Mesenchymal stem cell (in vitro differentiated cells and primary cell): ENCODE measurements at regions not wholly inside any gene's neighbourhood (a gene's known extent, or its start where the extent isn't known, plus 50 kb on each side); places are given as distances from the start of the nearest gene placed in this dataset.
"Not testable (repeated sequence)": the region's sequence is repeated elsewhere in the genome, so short reads cannot be mapped to it uniquely, and the experiment has no call there.

Experiments
- DNase-seq: peaks from one replicate; pipeline ENCODE4 v3.0.0-alpha.2; 2013
- H2AFZ ChIP-seq: one replicate; pipeline ENCODE4 v1.6.1; 2013; ENCODE audit warnings: low read depth, mild to moderate bottlenecking, control low read depth, inconsistent platforms, low read length, moderate library complexity
- H2AK5ac ChIP-seq: 2 replicates; pipeline ENCODE4 v1.6.1; 2013; ENCODE audit warnings: low read length, moderate library complexity, mild to moderate bottlenecking, inconsistent platforms; ENCODE audit not compliant: severe bottlenecking
- H2BK120ac ChIP-seq: one replicate; pipeline ENCODE4 v1.6.1; 2013; ENCODE audit warnings: low read depth, mild to moderate bottlenecking, inconsistent platforms, low read length, moderate library complexity
- H2BK12ac ChIP-seq, 2 experiments: one replicate each; pipeline ENCODE4 v1.6.1; 2013; ENCODE audit warnings: inconsistent platforms in 2 of 2, low read length in 2 of 2, mild to moderate bottlenecking in 2 of 2, moderate library complexity in 2 of 2, control low read depth in 1 of 2
- H2BK15ac ChIP-seq: one replicate; pipeline ENCODE4 v1.6.1; 2013; ENCODE audit warnings: mild to moderate bottlenecking, low read depth, inconsistent platforms; ENCODE audit not compliant: poor library complexity, severe bottlenecking
- H2BK5ac ChIP-seq: 2 replicates; pipeline ENCODE4 v1.6.1; 2013; ENCODE audit warnings: low read depth, mild to moderate bottlenecking, low read length, control low read depth, inconsistent platforms; ENCODE audit not compliant: poor library complexity, severe bottlenecking
- H3K14ac ChIP-seq, 2 experiments: one replicate each; pipeline ENCODE4 v1.6.1; 2013; ENCODE audit warnings: inconsistent platforms in 2 of 2, low read length in 2 of 2, control low read depth in 1 of 2, mild to moderate bottlenecking in 1 of 2, moderate library complexity in 1 of 2
- H3K18ac ChIP-seq, 2 experiments: one replicate each; pipeline ENCODE4 v1.6.1; 2013; ENCODE audit warnings: inconsistent platforms in 2 of 2, low read length in 2 of 2, control low read depth in 1 of 2, low read depth in 1 of 2, mild to moderate bottlenecking in 1 of 2
- H3K23ac ChIP-seq, 2 experiments: one replicate each; pipeline ENCODE4 v1.6.1; 2013; ENCODE audit warnings: inconsistent platforms in 2 of 2, low read length in 2 of 2, mild to moderate bottlenecking in 2 of 2, moderate library complexity in 2 of 2, control low read depth in 1 of 2
- H3K27ac ChIP-seq: 2 replicates; pipeline ENCODE4 v1.5.1; 2013; ENCODE audit warnings: mild to moderate bottlenecking, moderate library complexity, low read length, control low read depth, inconsistent platforms; ENCODE audit not compliant: poor library complexity, severe bottlenecking
- H3K27me3 ChIP-seq, 2 experiments: 2 replicates each; pipeline versions ENCODE4 v1.6.1 to v1.7.0; 2013; ENCODE audit warnings: low read length in 2 of 2, mild to moderate bottlenecking in 2 of 2, moderate library complexity in 2 of 2, control low read depth in 1 of 2, inconsistent platforms in 1 of 2; ENCODE audit not compliant: control insufficient read depth in 1 of 2, insufficient read depth in 1 of 2
- H3K36me3 ChIP-seq, 2 experiments: 2 replicates each; pipeline versions ENCODE4 v1.6.1 to v1.7.0; 2013; ENCODE audit warnings: low read length in 2 of 2, control low read depth in 1 of 2, inconsistent platforms in 1 of 2, low read depth in 1 of 2, mild to moderate bottlenecking in 1 of 2; ENCODE audit not compliant: insufficient read depth in 2 of 2, control insufficient read depth in 1 of 2
- H3K4ac ChIP-seq, 2 experiments: one replicate each; pipeline ENCODE4 v1.6.1; 2013; ENCODE audit warnings: inconsistent platforms in 2 of 2, low read length in 2 of 2, mild to moderate bottlenecking in 2 of 2, moderate library complexity in 2 of 2, control low read depth in 1 of 2, low read depth in 1 of 2
- H3K4me1 ChIP-seq: 2 replicates; pipeline ENCODE4 v1.6.1; 2013; ENCODE audit warnings: low read depth, low read length, control low read depth; ENCODE audit not compliant: control insufficient read depth, insufficient read depth
- H3K4me2 ChIP-seq: 2 replicates; pipeline ENCODE4 v1.6.1; 2013; ENCODE audit warnings: low read length, mild to moderate bottlenecking, inconsistent platforms; ENCODE audit not compliant: poor library complexity, severe bottlenecking
- H3K4me3 ChIP-seq, 2 experiments: 2 replicates each; pipeline versions ENCODE4 v1.5.1 to v1.7.0; 2013; ENCODE audit warnings: low read length in 2 of 2, mild to moderate bottlenecking in 2 of 2, control low read depth in 1 of 2, low read depth in 1 of 2; ENCODE audit not compliant: insufficient read depth in 1 of 2
- H3K79me1 ChIP-seq: replicated peaks from 2 replicates; pipeline ENCODE4 v1.6.1; 2013; ENCODE audit warnings: mild to moderate bottlenecking, control low read depth, low read length, inconsistent platforms; ENCODE audit not compliant: poor library complexity, severe bottlenecking
- H3K9ac ChIP-seq: 2 replicates; pipeline ENCODE4 v1.7.0; 2013; ENCODE audit warnings: mild to moderate bottlenecking, low read length, moderate library complexity
- H3K9me3 ChIP-seq: 2 replicates; pipeline ENCODE4 v1.7.0; 2013; ENCODE audit warnings: mild to moderate bottlenecking, low read length; ENCODE audit not compliant: control insufficient read depth
- H4K8ac ChIP-seq: one replicate; pipeline ENCODE4 v1.6.1; 2013; ENCODE audit warnings: inconsistent platforms, mild to moderate bottlenecking, low read length, moderate library complexity
- H4K91ac ChIP-seq: one replicate; pipeline ENCODE4 v1.6.1; 2013; ENCODE audit warnings: mild to moderate bottlenecking, low read length, inconsistent platforms
- WGBS: methylation state at CpG from one replicate; pipeline ENCODE4 v1.1.7; 2013; ENCODE audit warnings: mixed read lengths; 5-methylcytosine and 5-hydroxymethylcytosine counted together

DNA sequence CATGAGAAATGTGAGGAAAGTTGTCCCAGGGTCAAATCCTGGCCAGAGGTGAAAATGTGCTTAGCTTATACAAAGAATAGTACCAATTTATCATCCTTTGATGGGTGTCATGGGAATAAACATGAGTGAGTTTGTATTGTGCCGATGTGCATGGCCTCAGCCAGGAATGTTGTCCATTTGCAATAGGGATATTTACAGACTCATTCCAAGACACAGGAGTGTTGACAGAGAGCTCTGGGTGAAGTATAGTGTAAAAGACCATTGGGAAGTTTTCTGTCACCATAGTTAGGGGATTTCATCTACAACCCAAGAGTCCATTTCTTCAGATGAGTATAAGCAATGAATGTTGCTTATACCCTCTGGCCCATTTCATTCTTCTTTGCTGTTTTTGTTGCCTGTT, 160.1 kb downstream of the DMAC1 start:
- Histone ChIP-seq H3K4ac (no peak overlapping the region), H2BK15ac (no peak overlapping the region), H2BK12ac (no peak overlapping the region), H2BK5ac (no peak overlapping the region), H3K27ac (no peak overlapping the region), H3K27me3 (no peaks in the 10 kb centered on the region), H3K79me1 (no peaks in the 10 kb centered on the region), H2BK120ac (no peak overlapping the region), H2AFZ (no peak overlapping the region), H3K14ac (no peak overlapping the region), H3K18ac (no peak overlapping the region), H4K91ac (no peak overlapping the region), H3K4me3 (no peak overlapping the region), H4K8ac (no peak overlapping the region), H3K23ac (no peak overlapping the region), H2AK5ac (no peak overlapping the region), H3K9ac (no peak overlapping the region), H3K36me3 (no peaks in the 10 kb centered on the region), H3K4me2 (no peak overlapping the region), H3K4me1 (no peaks in the 10 kb centered on the region), H3K9me3 (no peaks in the 10 kb centered on the region)
- WGBS, result 70% methylated on average over 1 of the region's 1 CpG
- no peak for DNase-seq

DNA sequence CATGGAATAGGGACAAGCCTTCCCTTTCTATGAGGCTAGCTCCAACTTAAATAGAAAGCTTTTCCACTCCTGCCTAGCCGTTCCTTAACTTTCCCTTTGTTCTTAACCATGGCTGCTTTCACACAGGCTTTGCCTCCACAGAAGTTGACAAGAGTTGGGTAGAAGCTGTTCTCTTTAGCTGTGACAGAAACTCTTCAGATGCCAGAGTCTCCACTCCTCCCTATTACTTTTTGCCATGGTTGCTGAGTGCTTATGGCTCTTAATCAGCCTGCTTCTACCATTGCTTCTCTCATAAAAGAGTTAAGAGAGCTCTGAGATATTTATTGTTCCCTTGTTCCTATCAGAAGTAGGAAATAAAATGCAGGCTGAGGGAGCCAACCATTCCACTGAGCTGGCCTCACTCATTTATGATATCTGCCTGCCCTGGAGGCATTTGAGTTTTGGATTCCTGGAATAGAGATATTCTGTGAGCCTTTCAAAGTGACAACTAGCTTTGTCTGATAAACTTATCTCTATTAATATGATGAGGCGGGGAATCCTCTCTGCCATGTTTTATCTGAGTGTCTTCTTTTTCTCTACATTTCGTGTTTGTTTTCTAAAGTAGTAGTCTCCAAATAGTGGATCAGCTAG, 162.6 kb downstream of the DMAC1 start:
- Histone ChIP-seq H2BK5ac (no peak overlapping the region), H3K27ac (no peak overlapping the region), H4K8ac (no peak overlapping the region), H3K9me3 (no peaks in the 10 kb centered on the region), H3K23ac (no peak overlapping the region), H2AK5ac (no peak overlapping the region), H2BK120ac (no peak overlapping the region), H2BK12ac (no peak overlapping the region), H3K79me1 (no peaks in the 10 kb centered on the region), H3K14ac (no peak overlapping the region), H4K91ac (no peak overlapping the region), H2BK15ac (no peak overlapping the region), H3K4ac (no peak overlapping the region), H3K4me3 (no peak overlapping the region), H3K9ac (no peak overlapping the region), H3K4me1 (no peaks in the 10 kb centered on the region), H3K18ac (no peak overlapping the region), H2AFZ (no peak overlapping the region), H3K27me3 (no peaks in the 10 kb centered on the region), H3K4me2 (no peak overlapping the region), H3K36me3 (no peaks in the 10 kb centered on the region)
- no peak for DNase-seq
- 78% methylated on average over 2 of the region's 3 CpGs for WGBS

- 83% methylated on average over 2 of the region's 2 CpGs for WGBS
- H3K79me1 ChIP-seq, result no peaks in the 10 kb centered on the region
These were observed 163.3 kb downstream of the DMAC1 start for GRCh38 chr9:7636309-7636708.

GRCh38 chr9:7626571-7627029, 173.0 kb downstream of the DMAC1 start:
- H3K4me1 ChIP-seq, H3K9ac ChIP-seq, H2BK120ac ChIP-seq, H3K18ac ChIP-seq, H3K14ac ChIP-seq, H3K4me2 ChIP-seq, H2AFZ ChIP-seq, H3K79me1 ChIP-seq, H2AK5ac ChIP-seq, H4K91ac ChIP-seq, H2BK5ac ChIP-seq, DNase-seq, H3K27me3 ChIP-seq, H3K27ac ChIP-seq, H3K4me3 ChIP-seq, H2BK15ac ChIP-seq, H4K8ac ChIP-seq, H3K4ac ChIP-seq, H3K23ac ChIP-seq, H3K9me3 ChIP-seq, H2BK12ac ChIP-seq, H3K36me3 ChIP-seq: not testable (repeated sequence)
- WGBS, result 33% methylated on average over 7 of the region's 7 CpGs

More at GRCh38 chr9:7636309-7636708, 163.3 kb downstream of the DMAC1 start:
- no peaks in the 10 kb centered on the region for H3K9me3 ChIP-seq
- H3K4me2 ChIP-seq, result no peak overlapping the region
- no peak overlapping the region for H2BK5ac ChIP-seq
- no peak for DNase-seq
- no peak overlapping the region for H3K23ac ChIP-seq
- H4K91ac ChIP-seq, result no peak overlapping the region
- no peak overlapping the region for H2BK120ac ChIP-seq
- H3K36me3 ChIP-seq, result no peaks in the 10 kb centered on the region
- H2BK12ac ChIP-seq, result no peak overlapping the region
- no peak overlapping the region for H3K4ac ChIP-seq
- no peak overlapping the region for H3K14ac ChIP-seq
- H2AK5ac ChIP-seq, result no peak overlapping the region
- H3K4me1 ChIP-seq, result no peaks in the 10 kb centered on the region
- H4K8ac ChIP-seq, result no peak overlapping the region
- H2BK15ac ChIP-seq, result no peak overlapping the region
- no peak overlapping the region for H2AFZ ChIP-seq
- no peak overlapping the region for H3K27ac ChIP-seq
- H3K27me3 ChIP-seq, result no peaks in the 10 kb centered on the region
- no peak overlapping the region for H3K4me3 ChIP-seq
- no peak overlapping the region for H3K9ac ChIP-seq
- H3K18ac ChIP-seq, result no peak overlapping the region
